Activated gamma-delta T cell treated with anti-CD3 and anti-CD28 coated beads, Interleukin-2, amount 50 U/mL, for 16 hours (primary cell): ENCODE measurements at regions not wholly inside any gene's neighbourhood (a gene's known extent, or its start where the extent isn't known, plus 50 kb on each side); places are given as distances from the start of the nearest gene placed in this dataset.

Source experiments
- DNase-seq: peaks from one replicate; pipeline ENCODE4 v3.0.0-alpha.2; 2020; ENCODE audit warnings: low read depth

GRCh38 chr2:205937211-205937610 lies 148.8 kb downstream of the INO80D start:
- no peak for DNase-seq

- no peak for DNase-seq
Measured at GRCh38 chr2:205936446-205936845, 149.5 kb downstream of the INO80D start.

GRCh38 chr2:205934443-205934842 lies 151.5 kb downstream of the INO80D start:
- no peak for DNase-seq

GRCh38 chr2:205932861-205933260 lies 153.1 kb downstream of the INO80D start:
- DNase-seq: no peak

- DNase-seq: no peak
Measured at GRCh38 chr2:205931388-205931787, 154.6 kb downstream of the INO80D start.

GRCh38 chr2:205930209-205930608 lies 155.8 kb downstream of the INO80D start:
- no peak for DNase-seq

- DNase-seq: no peak
Measured at GRCh38 chr2:205929246-205929942, 156.6 kb downstream of the INO80D start.

- DNase-seq: peak; percentile 33
Measured at GRCh38 chr2:205925373-205926337, 160.3 kb downstream of the INO80D start.

GRCh38 chr2:205924676-205925075 lies 161.3 kb downstream of the INO80D start:
- no peak for DNase-seq

GRCh38 chr2:205915130-205915524 lies 170.8 kb downstream of the INO80D start:
- DNase-seq: no peak

- no peak for DNase-seq
Measured at GRCh38 chr2:205914213-205915129, 171.5 kb downstream of the INO80D start.

- no peak for DNase-seq
Measured at GRCh38 chr2:205913668-205914067, 172.3 kb downstream of the INO80D start.

GRCh38 chr2:205911306-205911705 lies 174.7 kb downstream of the INO80D start:
- DNase-seq: no peak

- no peak for DNase-seq
Measured at GRCh38 chr2:205909184-205909572, 176.8 kb downstream of the INO80D start.

- DNase-seq: no peak
Measured at GRCh38 chr2:205908212-205909183, 177.5 kb downstream of the INO80D start.

- no peak for DNase-seq
Measured at GRCh38 chr2:205906419-205906818, 179.6 kb downstream of the INO80D start.

- no peak for DNase-seq
Measured at GRCh38 chr2:205905576-205905975, 180.4 kb downstream of the INO80D start.

GRCh38 chr2:205904873-205905272 lies 181.1 kb downstream of the INO80D start:
- DNase-seq: no peak

GRCh38 chr2:205903549-205904129 lies 182.3 kb downstream of the INO80D start:
- no peak for DNase-seq

GRCh38 chr2:205902900-205903237 lies 183.1 kb downstream of the INO80D start:
- no peak for DNase-seq
